ENCODE measurements at regions not wholly inside any gene's neighbourhood (a gene's known extent, or its start where the extent isn't known, plus 50 kb on each side); places are given as distances from the start of the nearest gene placed in this dataset.

DNA sequence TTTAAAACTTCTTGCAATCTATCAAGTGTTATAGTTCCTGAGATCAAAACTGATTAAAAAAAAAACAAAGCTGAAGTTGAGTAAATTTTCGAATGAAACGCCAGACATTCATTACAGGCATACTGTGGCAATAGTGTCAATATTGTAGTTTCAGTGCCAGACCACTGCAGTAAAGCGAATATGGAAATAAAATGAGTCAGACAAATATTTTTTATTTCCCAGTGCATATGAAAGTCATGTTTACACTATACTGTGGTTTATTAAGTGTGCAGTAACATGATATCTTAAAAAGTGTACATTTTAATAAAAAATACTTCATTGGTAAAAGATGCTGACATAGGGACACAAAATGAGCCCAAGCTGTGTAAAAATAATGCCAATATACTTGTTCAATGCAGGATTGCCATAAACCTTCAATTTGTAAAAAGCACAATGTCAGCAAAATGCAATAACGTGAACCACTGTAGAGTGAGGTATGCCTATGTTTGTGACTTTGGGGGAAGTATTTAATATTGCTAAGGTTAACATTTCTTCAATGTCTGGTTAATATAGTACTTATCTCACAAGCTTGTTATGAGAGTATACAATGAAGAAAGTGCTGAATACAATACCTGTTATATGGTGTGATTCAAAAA, 1473.9 kb upstream of the GBE1 start:
- Histone ChIP-seq H3K27ac (replicated peaks) (no peak overlapping the region), H3K4me3 (replicated peaks; ENCODE audit: insufficient read depth, low read length) (no peak overlapping the region), H3K27me3 (ENCODE audit: insufficient read depth, poor library complexity, severe bottlenecking) (no peaks in the 10 kb centered on the region)
- TF ChIP-seq POLR2AphosphoS5 (IDR thresholded peaks at IDR 0.05; ENCODE audit: low read depth), result no peak
- no peak for TF ChIP-seq SPI1 (IDR thresholded peaks at IDR 0.05; ENCODE audit: borderline replicate concordance, low read depth)
- TF ChIP-seq CTCF (IDR thresholded peaks at IDR 0.05; ENCODE audit: insufficient read depth, low read length), result no peak
- no peak for TF ChIP-seq GABPA (IDR thresholded peaks at IDR 0.05; ENCODE audit: low read depth)
- TF ChIP-seq, protein P1, sequence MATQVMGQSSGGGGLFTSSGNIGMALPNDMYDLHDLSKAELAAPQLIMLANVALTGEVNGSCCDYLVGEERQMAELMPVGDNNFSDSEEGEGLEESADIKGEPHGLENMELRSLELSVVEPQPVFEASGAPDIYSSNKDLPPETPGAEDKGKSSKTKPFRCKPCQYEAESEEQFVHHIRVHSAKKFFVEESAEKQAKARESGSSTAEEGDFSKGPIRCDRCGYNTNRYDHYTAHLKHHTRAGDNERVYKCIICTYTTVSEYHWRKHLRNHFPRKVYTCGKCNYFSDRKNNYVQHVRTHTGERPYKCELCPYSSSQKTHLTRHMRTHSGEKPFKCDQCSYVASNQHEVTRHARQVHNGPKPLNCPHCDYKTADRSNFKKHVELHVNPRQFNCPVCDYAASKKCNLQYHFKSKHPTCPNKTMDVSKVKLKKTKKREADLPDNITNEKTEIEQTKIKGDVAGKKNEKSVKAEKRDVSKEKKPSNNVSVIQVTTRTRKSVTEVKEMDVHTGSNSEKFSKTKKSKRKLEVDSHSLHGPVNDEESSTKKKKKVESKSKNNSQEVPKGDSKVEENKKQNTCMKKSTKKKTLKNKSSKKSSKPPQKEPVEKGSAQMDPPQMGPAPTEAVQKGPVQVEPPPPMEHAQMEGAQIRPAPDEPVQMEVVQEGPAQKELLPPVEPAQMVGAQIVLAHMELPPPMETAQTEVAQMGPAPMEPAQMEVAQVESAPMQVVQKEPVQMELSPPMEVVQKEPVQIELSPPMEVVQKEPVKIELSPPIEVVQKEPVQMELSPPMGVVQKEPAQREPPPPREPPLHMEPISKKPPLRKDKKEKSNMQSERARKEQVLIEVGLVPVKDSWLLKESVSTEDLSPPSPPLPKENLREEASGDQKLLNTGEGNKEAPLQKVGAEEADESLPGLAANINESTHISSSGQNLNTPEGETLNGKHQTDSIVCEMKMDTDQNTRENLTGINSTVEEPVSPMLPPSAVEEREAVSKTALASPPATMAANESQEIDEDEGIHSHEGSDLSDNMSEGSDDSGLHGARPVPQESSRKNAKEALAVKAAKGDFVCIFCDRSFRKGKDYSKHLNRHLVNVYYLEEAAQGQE (IDR thresholded peaks at IDR 0.05; ENCODE audit: insufficient replicate concordance, low read depth), result no peak
- no peak for DNase-seq (ENCODE audit: low read depth in 1 of 2, low spot score in 1 of 2)

DNA sequence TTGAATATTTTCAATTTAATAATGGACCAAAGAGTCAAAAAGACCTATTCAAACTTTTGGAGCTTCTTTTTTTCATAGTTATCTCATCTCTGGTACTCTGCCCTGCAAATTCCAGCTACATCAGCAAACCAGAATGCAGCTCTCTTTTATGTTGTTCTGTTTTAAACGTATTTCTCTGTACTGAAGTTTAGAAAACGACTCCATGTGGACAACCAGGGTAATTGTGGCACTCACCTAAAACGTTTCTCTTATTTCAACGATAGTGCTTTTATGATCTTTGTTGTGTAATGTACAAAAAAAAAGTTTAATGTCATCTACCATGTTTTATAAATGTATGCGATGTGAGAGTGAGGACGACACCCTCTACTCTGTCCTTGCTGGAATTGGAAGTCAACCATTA, 1472.3 kb upstream of the GBE1 start:
- no peaks in the 10 kb centered on the region for H3K27me3 ChIP-seq (ENCODE audit: insufficient read depth, poor library complexity, severe bottlenecking)
- no peak for TF ChIP-seq POLR2AphosphoS5 (IDR thresholded peaks at IDR 0.05; ENCODE audit: low read depth)
- no peak for TF ChIP-seq SPI1 (IDR thresholded peaks at IDR 0.05; ENCODE audit: borderline replicate concordance, low read depth)
- TF ChIP-seq CTCF (IDR thresholded peaks at IDR 0.05; ENCODE audit: insufficient read depth, low read length), result no peak
- no peak for TF ChIP-seq GABPA (IDR thresholded peaks at IDR 0.05; ENCODE audit: low read depth)
- TF ChIP-seq, protein P1 (IDR thresholded peaks at IDR 0.05; ENCODE audit: insufficient replicate concordance, low read depth), result no peak
- no peak overlapping the region for H3K4me3 ChIP-seq (replicated peaks; ENCODE audit: insufficient read depth, low read length)
- no peak for DNase-seq (ENCODE audit: low read depth in 1 of 2, low spot score in 1 of 2)
- no peak overlapping the region for H3K27ac ChIP-seq (replicated peaks)

GRCh38 chr3:83230841-83231240, 1469.4 kb upstream of the GBE1 start:
- no peak overlapping the region for H3K4me3 ChIP-seq (replicated peaks; ENCODE audit: insufficient read depth, low read length)

More at GRCh38 chr3:83230841-83231240, 1469.4 kb upstream of the GBE1 start:
- no peaks in the 10 kb centered on the region for H3K27me3 ChIP-seq (ENCODE audit: insufficient read depth, poor library complexity, severe bottlenecking)
- DNase-seq (ENCODE audit: low read depth in 1 of 2, low spot score in 1 of 2), result no peak
- no peak overlapping the region for H3K27ac ChIP-seq (replicated peaks)
- TF ChIP-seq SPI1 (IDR thresholded peaks at IDR 0.05; ENCODE audit: borderline replicate concordance, low read depth), result no peak
- no peak for TF ChIP-seq GABPA (IDR thresholded peaks at IDR 0.05; ENCODE audit: low read depth)
- no peak for TF ChIP-seq CTCF (IDR thresholded peaks at IDR 0.05; ENCODE audit: insufficient read depth, low read length)

Data from HL-60 (cell line).